Thyroid gland (tissue), 4 donors: ENCODE measurements at regions not wholly inside any gene's neighbourhood (a gene's known extent, or its start where the extent isn't known, plus 50 kb on each side); places are given as distances from the start of the nearest gene placed in this dataset.

ENCODE experiments used
- CTCF ChIP-seq, 6 experiments: fragments of 200-600 bp in 3 of 6; fragments of 450-650 bp in 3 of 6; sonication (generic) in 3 of 6; IDR thresholded peaks; one replicate each; pipeline ENCODE4 v1.5.1; 2016 to 2019; ENCODE audit warnings: antibody characterized with exemption in 6 of 6, mild to moderate bottlenecking in 2 of 6, inconsistent platforms in 1 of 6, moderate library complexity in 1 of 6
- POLR2A ChIP-seq, 2 donors: fragments of 450-650 bp; IDR thresholded peaks; one replicate each; pipeline ENCODE4 v1.6.1; 2017; ENCODE audit warnings: antibody characterized with exemption in 2 of 2, mild to moderate bottlenecking in 2 of 2, moderate library complexity in 1 of 2

- TF ChIP-seq CTCF (IDR thresholded peaks at IDR 0.05) = no peak
- TF ChIP-seq POLR2A (IDR thresholded peaks at IDR 0.05) = no peak
These were observed 52.9 kb upstream of the INTU start for GRCh38 chr4:127579821-127580220.
